Sigmoid colon (tissue), 3 donors: ENCODE measurements at regions not wholly inside any gene's neighbourhood (a gene's known extent, or its start where the extent isn't known, plus 50 kb on each side); places are given as distances from the start of the nearest gene placed in this dataset.

Source experiments
- CTCF ChIP-seq, 4 experiments: fragments of 450-650 bp in 3 of 4; fragments of 200-600 bp in 1 of 4; IDR thresholded peaks; one replicate each; pipeline ENCODE4 v1.5.1; 2016 to 2019; ENCODE audit warnings: antibody characterized with exemption in 4 of 4, mild to moderate bottlenecking in 3 of 4, moderate library complexity in 2 of 4
- POLR2A ChIP-seq, 2 donors: fragments of 450-650 bp; IDR thresholded peaks; one replicate each; pipeline ENCODE4 v1.6.1; 2016; ENCODE audit warnings: antibody characterized with exemption in 2 of 2, mild to moderate bottlenecking in 2 of 2, moderate library complexity in 2 of 2

GRCh38 chr12:92340003-92340402 is 194.4 kb upstream of the BTG1 start:
- TF ChIP-seq CTCF (IDR thresholded peaks at IDR 0.05), result no peak
- no peak for TF ChIP-seq POLR2A (IDR thresholded peaks at IDR 0.05)
